ENCODE measurements at regions not wholly inside any gene's neighbourhood (a gene's known extent, or its start where the extent isn't known, plus 50 kb on each side); places are given as distances from the start of the nearest gene placed in this dataset.

DNA sequence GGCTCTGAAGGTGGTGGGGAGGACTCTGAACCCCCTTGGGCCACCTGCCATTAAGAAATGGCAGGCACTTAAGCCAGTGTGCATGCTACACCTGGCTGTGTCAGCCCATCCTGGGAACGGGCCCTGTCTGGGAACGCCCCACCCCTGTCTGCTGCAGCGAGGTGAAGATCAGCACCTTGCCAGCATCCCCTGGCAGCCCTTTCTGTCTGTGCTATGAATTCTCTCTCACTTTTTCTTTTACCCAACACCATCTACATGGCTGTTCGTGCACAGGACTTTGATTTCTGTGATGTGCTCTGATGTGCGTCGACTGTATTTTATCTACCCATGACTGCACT, 452.9 kb upstream of the B3GAT1 start:
- no peak for DNase-seq

DNA sequence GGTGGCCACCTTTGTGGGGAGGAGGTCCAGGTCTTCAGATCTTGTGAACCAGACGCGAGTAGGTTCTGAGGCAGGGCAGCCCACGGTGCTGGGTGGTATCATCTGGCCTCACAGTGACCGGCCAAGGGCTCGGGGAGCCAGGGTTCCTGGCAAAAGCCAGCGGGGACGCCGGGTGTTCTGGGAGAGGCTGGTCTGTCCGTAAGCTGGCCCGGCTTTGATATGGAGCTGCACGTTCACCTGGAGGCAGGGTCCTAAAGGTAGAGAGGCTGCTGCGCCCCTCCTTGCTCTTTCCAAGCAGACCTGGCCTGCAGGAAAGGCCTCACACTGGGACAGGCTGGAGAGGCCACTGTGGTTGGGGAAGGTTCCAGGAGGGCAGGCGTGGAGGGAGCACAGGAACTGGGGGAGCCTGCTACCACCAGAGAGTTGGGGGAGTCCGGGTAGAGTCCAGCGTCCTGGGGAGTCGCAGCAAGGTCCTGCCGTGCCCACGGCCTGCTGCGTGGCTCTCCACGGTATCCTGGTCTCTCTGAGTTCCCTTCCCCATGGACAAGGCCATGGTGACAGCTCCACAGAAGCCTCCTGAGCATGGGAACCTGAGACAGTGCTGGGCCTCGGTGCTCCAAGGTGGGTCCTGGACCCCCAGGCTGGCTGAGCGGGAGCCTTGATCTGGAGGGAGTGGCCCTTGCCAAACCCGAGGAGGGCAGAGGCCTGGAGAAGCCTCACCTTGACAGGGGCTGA, 452.4 kb upstream of the B3GAT1 start:
- peak; percentile 46 for DNase-seq

DNA sequence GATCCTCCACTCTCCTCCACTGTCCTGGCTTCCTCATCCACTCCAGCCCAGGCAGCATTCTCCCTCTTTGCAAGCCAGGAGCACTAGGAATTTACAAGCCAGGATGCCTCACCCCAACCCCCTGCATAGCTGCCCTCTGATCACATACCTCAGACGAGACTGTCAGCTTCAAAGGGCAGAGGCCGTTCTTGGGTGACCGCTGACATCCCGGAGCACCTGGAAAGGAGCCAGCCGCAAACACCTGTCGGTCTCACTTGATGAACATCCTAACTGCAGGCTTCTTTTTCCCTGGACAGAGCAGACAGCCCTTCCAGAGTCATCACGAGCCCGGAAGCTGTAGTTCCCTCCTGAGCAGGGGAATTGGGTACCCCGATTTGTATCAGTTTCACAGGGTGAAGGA, 451.3 kb upstream of the B3GAT1 start:
- DNase-seq, result peak; percentile 88

DNA sequence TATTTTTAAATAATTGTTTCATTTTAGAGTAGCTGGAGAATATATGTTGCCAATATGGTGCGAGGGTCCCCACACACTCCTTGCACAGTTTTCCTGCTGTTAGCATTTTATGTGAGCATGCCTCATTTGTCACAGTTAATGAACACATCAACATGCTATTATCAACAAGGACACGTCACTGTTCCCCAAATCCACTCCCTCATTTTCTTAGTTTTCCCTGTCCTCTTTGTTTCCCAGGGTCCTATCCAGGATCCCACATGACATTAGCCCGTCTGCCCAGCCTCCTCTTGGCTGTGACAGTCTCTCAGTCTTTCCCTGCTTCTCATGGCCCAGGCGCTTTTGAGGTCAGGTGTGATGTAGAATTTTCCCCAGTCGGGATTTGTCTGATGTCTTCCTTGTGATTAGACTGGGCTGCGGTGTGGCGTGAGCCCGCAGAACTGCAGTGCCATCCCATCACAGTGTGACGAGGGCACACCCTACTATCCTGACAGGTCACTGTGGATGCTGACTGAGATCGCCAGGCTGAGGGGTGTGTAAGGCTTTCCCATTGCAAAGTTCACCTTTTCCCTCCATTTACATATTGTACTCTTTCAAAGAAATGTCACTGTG, 450.6 kb upstream of the B3GAT1 start:
- peak; percentile 50 for DNase-seq

DNA sequence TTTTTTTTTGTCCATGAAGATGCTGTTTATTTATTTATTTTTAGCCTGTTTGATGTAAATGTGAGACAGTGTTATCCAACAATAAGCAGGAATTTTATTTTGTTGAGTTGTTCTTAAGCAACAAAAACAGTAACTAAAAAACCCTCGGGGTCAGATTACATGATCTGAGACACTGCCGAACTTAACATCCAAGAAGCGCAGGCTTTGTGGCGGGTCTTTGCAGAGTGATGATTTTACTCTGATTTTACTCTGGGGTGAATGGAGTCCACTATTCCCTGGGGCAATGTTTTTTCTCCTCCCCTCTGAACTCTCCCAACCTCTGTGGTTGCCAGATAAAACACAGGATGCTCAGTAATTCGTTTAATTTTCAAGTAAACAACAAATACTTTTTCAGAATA, 450.1 kb upstream of the B3GAT1 start:
- DNase-seq, result peak; percentile 43

DNA sequence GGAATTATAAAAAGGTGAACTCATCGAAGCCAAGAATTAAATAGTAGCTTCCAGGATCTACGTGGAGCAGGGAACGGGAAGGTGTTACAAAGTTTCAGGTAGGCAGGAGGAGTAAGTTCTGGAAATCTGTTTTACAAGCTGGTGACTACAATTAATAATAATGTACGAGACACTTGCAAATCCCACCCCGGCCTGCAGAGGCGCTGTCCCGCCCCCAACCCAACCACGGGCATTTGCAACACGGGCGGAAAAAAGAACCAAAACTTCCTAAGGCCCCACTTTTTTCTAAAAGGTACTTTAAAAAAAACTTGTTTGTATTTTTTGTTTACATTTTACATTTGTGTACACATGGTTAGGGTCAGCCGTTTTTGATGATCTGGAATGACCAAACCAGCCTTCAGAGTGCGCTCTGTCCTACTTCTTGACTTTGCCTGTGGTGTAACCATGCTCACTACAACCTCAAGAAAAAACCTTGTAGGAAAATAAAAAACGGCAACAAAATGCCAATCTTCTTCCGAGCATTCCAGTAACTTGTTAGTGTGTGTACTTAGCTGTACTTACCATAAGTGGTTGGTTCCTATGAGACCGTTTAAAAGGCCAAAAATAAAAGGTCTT, 449.6 kb upstream of the B3GAT1 start:
- DNase-seq, result peak; percentile 29

DNA sequence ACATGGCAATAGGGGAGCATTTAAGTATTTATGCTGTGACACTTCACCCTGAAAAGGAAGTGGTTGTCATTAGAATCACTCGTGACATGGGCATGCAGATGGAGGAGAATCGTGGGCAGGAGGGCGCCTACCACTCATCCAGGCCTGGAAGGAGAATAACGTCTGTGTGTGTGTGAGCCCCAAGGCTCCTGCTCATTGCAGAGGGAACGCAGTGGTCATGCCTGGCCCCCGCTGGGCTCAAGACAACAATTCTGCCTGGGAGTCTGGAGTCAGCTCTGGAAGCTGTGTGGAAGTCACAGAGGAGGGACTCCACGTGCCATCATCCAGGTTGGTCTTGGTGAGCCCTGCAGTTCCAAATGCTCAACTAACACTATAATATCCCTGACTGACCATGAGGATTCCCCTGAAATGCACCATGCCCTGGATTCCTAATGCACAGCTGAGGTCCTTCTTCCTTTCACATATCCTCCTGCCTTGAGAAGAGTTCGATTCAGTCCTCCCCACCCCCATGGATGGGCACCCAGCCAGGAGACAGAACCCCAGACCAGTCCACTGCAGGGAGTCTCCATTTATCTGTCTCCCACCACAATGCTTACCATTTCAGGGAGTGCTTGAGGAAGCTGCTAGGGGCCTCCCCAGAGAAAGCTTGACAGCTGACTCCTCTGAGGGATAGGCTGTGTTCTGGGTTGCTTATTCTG, 446.9 kb upstream of the B3GAT1 start:
- peak; percentile 31 for DNase-seq

DNA sequence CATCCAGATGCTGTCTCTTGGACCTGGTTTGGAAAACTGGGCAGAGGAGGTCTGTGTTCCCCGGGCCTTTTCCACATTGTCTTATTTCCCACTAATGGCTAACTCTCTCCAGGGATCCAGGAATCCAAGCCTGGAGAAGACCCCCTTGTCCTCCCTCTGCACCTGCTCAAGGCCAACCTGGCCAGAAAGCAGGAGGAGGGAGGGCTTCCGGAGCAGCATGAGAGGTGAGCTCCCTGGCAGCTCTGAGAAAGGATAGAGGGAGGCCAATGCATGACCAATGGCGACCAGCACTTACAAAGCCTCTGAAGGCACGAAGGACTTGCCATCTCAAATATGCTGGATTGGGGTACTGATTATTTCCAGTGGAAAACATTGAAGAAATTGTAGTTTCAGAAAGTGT, 445.0 kb upstream of the B3GAT1 start:
- DNase-seq, result no peak

DNA sequence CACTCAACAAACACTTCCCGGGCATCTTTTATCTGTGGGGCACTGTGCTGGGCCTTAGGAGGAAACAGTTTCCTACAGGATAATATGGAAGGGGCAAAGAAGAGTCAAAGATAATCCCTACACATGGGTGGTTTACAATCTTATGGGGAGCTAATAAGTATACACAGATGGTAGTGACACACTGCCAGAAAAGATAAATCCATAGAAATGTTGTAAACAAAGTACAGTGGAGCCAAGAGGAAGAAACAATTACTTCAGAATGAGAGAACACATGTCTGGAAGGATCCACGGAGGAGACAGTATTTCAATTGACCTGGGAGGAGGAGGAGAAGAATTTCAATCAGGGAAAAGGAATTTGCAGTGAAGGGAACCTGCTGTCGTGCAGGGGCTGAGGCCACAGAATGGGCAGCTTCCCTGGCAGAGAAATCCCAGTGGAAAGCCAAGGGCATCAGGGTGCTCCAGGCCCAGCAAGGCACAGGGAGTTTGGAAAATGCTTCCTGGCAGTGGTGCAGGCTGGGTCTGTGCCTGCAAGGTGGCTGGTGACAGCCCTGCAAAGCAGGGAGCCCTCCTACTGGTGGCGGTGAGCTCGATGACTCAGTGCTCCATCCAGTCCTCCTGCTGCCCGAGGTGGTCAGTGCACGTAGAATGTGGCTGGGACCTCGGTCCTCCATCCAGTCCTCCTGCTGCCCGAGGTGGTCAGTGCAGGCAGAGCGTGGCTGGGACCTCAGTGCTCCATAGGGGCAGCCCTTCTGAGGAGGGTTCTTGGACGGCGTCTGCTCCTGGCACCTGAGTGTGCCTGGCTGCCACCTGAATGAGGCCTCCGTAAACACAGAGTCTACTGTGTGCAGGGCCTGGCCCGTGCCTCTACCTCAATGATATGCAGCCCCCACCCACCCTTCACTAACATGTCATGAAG, 444.3 kb upstream of the B3GAT1 start:
- DNase-seq, result no peak

DNA sequence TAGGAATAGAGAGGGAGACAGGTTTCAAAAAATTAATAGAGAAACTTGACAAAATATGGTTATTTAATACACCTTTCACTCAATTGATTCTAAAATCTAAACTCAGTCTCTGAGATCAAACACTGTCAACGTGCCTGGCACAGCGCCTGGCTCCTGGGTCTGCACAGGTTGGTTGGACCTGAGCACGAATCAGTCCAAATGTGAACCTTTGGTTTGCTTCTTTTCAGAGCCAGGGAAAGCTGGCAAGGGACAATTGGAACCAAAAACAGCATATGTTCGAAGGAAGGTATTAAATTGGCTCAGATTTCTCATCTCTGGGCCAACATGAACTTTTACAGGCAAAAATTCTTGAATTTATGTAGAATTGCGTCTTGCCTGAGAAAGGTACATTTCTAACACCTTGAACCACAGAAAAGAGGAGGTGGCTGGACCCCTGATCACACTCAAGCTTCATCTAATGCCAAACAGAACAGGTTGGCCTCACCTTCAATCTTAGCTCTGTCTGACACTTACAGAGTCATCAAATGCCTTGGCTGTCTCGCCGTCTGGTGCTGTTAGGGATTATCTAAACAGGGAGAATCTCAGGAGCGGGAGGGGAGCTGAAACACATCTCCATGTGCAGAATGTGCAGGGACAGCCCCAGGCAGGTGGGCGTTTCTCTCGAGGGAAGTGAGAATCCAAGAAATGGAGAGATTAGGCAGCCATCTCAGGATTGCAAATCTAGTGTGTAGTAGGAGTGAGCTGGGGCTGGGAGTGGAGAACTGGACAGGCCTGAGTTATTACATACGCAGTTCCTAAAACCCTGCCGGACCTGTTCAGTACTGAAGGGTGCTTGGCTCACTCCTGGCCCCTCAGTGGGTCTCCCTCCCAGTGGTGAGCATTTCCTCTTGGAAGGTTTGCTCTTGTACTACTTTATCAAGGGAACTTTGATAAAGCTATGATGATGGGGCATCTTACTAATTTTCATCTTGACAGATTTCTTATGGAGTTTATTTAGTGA, 442.2 kb upstream of the B3GAT1 start:
- peak; percentile 70 for DNase-seq

DNA sequence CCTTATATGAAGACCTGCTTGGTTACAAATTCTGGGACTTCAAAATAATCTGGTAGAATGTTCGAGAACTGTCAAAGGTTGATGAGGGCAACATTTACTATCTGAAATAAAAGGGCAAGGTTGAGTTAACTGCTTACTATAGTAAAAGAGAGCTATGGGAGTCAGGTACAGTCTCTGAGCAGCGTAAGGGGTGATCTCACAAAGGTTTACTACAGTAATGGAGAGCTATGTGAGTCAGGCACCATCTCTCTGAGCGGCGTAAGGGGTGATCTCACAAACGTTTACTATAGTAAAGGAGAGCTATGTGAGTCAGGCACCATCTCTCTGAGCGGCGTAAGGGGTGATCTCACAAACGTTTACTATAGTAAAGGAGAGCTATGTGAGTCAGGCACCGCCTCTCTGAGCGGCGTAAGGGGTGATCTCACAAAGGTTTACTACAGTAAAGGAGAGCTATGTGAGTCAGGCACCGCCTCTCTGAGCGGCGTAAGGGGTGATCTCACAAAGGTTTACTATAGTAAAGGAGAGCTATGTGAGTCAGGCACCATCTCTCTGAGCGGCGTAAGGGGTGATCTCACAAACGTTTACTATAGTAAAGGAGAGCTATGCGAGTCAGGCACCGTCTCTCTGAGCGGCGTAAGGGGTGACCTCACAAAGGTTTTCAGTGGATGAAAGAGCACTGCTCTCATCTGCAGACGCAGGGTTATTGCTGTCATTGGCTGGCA, 439.6 kb upstream of the B3GAT1 start:
- peak; percentile 79 for DNase-seq

DNA sequence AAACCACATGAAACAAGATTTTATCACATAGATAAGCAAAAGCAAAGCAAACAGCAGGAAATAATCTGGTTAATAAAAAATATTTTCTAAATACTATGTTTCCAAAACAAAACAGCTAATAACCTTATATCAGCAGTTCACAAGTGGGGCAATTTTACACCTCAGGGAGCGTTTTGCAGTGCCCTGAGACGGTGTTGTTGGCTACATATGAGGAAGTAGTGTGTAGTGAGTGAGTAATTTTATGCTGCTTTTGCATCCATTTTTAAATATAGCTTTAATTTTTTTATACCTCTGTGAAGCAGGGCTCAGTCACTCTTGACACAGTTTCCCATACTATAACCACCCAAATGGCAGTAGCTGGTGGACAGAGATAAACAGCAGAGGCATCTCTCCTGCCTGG, 438.5 kb upstream of the B3GAT1 start:
- no peak for DNase-seq

DNA sequence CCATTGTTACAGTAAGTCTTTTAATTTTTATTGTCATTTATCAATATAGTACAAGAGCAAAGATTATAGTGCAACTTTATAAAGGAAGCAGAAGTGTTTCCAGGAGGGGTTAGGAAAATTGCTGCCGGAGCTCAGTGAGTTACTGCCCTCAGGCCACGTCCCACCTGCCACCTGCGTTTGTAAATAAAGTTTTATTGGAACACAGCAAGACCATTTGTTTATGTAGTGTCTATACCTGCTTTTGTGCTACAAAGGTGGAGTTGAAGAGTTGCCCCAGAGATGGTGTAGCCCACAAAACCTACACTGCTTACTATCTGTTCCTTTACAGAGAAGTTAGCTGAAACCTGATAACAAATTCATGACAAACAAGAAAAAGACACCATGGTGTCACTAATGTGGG, 437.8 kb upstream of the B3GAT1 start:
- no peak for DNase-seq

DNA sequence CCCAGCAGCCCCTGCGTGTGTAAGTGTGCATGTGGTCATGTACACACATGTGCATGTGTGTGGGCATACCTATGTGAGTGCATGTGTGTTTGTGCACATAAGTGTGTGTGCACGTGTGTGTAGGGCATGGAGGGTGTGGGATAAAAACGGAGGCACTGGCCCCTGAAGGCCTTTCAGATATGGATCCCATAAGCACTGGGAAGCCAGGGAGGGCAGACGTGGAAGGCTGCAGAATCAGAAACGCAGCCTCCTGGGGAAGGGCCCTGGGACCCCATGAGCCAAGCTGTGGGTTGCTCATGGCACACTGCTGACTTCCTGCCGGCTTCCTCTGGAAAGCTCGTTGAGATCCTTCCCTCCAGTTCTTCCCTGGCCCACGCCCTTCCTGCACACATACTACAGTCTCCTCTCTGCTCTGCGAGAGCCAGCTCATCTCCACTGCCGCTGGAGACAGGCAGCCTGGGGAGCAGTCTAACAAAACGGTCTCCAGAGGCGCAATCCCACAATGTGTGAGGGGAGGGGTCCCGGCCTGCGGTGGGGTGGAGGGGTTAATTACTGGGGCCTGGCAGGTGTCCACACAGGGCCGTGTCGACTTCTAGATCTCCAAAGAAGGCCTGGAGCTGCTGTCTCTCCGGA, 435.2 kb upstream of the B3GAT1 start:
- DNase-seq, result no peak

DNA sequence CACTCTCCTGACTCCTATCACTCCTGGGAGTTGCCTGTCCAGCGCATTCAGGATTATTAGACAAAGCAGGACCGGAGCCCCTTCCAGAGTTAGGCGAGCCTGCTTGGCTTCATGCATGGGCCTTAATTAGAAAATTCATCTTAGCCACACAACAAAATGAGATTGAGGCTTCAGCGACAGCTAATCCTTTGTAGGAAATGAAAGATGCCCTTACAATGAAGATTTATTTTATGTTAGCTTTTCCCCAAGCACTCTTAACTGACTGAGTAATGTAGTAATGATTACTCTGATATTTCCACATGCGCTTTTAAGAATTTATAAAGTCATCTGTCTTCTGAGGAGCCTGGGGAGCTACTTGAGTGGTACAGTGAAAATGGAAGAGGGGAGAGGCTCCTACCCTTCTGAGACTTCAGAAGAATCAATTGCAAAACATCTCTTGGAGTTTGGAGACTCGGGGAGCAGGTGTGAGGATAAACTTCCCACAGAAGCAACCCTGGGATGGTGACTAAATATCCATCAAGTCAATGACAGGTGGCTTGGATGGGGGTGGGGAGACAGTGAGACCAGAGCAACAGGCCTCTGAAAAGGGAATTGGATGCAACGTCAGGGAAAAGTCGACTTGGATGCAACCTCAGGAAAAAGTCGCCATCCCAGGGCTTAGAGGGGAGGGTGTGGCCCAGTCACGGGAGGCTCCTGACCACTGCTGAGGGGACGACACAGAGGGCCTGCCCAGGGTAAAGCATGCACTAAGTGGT, 434.5 kb upstream of the B3GAT1 start:
- no peak for DNase-seq

DNA sequence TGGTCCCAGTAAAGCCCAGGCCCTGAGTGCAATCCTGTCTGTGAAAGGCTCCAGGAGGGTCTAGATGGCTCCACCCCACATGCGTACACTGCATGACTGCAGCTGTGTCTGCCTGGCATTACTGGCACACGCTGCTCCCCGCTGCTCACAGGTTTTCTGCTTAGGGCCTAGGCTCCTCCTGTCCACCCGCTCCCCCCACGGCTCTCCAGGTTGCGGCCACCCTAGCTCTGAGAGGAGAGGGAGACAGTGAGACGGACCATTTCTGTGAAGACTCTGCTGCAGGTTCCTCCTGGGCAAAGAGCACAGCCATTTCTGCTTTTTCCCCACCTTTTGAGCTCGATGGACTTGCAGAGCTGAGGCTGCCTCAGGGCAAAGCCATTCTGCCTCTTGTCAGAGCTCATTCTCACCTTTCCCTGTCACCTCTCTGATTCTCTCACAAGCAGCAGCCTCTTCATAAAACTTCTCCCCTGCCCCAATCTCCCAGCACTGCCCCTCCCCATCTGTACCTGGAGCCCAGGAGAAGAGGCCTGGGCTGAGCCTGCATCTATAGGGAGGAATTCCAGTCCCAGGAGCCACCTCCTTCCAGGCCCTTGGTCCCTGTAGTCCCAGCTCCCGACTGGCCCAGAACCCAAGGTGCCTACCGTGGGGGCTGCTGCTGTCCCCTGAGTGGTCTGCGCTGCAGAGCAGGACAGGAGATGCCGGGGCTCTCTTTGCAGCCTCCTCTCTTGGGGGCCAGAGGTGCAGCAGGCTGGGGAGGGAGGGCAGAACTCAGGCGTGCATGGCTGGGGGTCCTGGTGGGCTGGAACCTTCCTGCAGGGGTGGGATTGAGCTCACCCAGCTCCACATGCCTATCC, 433.7 kb upstream of the B3GAT1 start:
- DNase-seq, result no peak

DNA sequence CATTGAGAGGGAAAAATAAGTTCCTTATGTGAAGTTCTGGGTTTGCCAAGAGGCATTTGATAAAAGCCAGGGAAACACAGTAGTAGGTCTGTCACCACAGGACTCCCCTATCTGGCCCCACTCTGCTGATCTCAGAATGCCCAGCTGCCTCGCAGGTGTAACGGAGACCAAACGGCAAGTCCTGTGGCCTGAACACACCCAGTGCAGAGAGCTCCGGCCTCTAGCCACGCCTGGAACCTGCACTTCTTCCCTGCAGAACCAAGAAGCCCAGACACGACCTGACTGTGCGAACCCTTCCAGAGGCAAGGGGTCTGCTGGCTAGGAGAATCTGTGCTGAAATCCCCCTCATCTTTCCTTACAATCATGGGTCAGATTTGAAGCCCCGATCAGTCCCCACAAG, 432.8 kb upstream of the B3GAT1 start:
- no peak for DNase-seq

DNA sequence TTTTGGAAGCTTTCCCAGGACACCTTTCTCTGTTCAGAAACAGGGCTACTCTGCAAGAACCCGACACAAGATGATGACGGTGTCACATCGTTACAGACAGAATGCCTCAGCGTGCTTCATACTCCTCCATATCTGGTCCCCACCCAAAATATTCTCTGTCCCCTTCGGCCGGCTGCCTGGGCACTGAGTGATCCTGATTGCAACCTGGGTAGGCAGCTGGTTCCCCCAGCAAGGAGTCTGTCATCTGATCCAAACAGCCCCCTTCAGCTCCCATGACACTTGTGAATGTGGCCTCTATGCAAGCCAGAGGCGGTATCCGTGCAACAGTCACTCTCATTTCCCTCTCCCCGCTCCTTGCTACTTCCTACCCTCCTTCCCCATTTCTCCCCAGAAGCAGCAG, 431.7 kb upstream of the B3GAT1 start:
- no peak for DNase-seq

DNA sequence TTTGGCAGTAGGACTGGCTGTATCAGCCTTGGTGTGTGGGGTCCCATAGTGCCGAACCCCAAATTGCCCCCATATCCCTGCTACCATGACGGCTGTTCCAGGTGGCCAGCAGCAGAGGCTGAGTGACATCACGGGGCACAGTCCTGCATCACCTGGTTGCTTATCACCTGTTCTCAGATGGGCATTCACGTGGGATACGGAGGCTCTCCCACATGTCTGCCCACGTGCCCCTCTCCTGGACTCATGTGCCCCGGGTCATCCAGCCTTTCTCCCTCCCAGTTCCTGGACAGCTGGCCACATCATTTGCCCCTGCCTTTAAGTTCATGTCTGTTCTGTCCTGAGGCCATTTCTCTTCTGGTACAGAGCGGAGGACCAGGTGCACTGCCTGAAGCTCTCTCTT, 431.0 kb upstream of the B3GAT1 start:
- DNase-seq, result no peak
